PC-9 (cell line): ENCODE measurements at regions not wholly inside any gene's neighbourhood (a gene's known extent, or its start where the extent isn't known, plus 50 kb on each side); places are given as distances from the start of the nearest gene placed in this dataset.

ENCODE experiments used
- CTCF ChIP-seq: fragments of 200-600 bp; sonication (generic); conservative IDR thresholded peaks from 2 replicates; pipeline ENCODE4 v1.6.1; 2017; ENCODE audit warnings: mixed run types, antibody characterized with exemption, mild to moderate bottlenecking, moderate library complexity
- EZH2 ChIP-seq: fragments of 200-600 bp; sonication (generic); IDR thresholded peaks from 2 replicates; pipeline ENCODE4 v1.8.0; 2017; ENCODE audit warnings: antibody characterized with exemption, low read depth

DNA sequence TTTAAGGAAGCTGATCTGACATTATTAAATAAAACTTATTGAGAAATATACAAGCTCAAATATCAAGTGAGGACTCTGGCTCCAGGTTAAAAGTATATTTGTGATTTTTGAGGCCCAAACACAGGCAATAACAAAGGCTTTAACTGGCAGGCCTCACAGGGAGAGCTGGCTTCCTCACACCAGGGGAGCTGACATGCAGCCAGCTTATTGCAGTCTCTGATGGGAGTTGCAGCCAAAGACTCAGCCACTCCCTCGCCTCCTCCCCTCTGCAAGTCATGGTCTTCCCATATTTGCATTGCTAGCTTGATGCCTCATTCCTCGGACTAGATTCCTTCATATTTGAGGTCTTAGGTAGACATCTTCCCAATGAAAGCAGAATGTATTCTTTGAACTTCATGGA lies 647.1 kb upstream of the SLITRK6 start:
- TF ChIP-seq CTCF: no peak
- no peak for TF ChIP-seq EZH2
